Sigmoid colon (tissue), 3 donors: ENCODE measurements at regions not wholly inside any gene's neighbourhood (a gene's known extent, or its start where the extent isn't known, plus 50 kb on each side); places are given as distances from the start of the nearest gene placed in this dataset.

Source experiments
- CTCF ChIP-seq, 4 experiments: fragments of 450-650 bp in 3 of 4; fragments of 200-600 bp in 1 of 4; IDR thresholded peaks; one replicate each; pipeline ENCODE4 v1.5.1; 2016 to 2019; ENCODE audit warnings: antibody characterized with exemption in 4 of 4, mild to moderate bottlenecking in 3 of 4, moderate library complexity in 2 of 4
- POLR2A ChIP-seq, 2 donors: fragments of 450-650 bp; IDR thresholded peaks; one replicate each; pipeline ENCODE4 v1.6.1; 2016; ENCODE audit warnings: antibody characterized with exemption in 2 of 2, mild to moderate bottlenecking in 2 of 2, moderate library complexity in 2 of 2

- no peak for TF ChIP-seq CTCF (IDR thresholded peaks at IDR 0.05)
- no peak for TF ChIP-seq POLR2A (IDR thresholded peaks at IDR 0.05)
These were observed 713.7 kb upstream of the SEMA6D start for GRCh38 chr15:47003568-47003967.
